Upper lobe of right lung (tissue), 1 donor: ENCODE measurements at regions not wholly inside any gene's neighbourhood (a gene's known extent, or its start where the extent isn't known, plus 50 kb on each side); places are given as distances from the start of the nearest gene placed in this dataset.

ENCODE experiments used
- ATAC-seq: fragments of 200-7000 bp; cut with Tn5 transposase; one replicate; pipeline ENCODE4 v1.9.1; 2020; ENCODE audit warnings: mild to moderate bottlenecking, moderate library complexity
- DNase-seq: peaks from one replicate; pipeline ENCODE4 v3.0.0-alpha.2; 2020
- H3K27ac ChIP-seq: fragments of 200-600 bp; one replicate; pipeline ENCODE4 v1.8.0; 2022
- H3K27me3 ChIP-seq: fragments of 200-600 bp; one replicate; pipeline ENCODE4 v1.8.0; 2022; ENCODE audit warnings: mild to moderate bottlenecking
- H3K36me3 ChIP-seq: fragments of 200-600 bp; one replicate; pipeline ENCODE4 v1.8.0; 2022
- H3K4me1 ChIP-seq: fragments of 200-600 bp; one replicate; pipeline ENCODE4 v1.8.0; 2022
- H3K4me3 ChIP-seq: fragments of 200-600 bp; one replicate; pipeline ENCODE4 v1.8.0; 2022; ENCODE audit warnings: mild to moderate bottlenecking
- H3K9me3 ChIP-seq: fragments of 200-600 bp; one replicate; pipeline ENCODE4 v1.8.0; 2022
- intact Hi-C: fragments of 100-400 bp; cut with DNase I; formaldehyde crosslinking; loops from one replicate; pipeline ENCODE4 v1.11.0; 2022
- TF ChIP-seq, protein P1 (sequence below): fragments of 200-600 bp; IDR thresholded peaks from one replicate; pipeline ENCODE4 v1.8.0; 2022; ENCODE audit warnings: antibody characterized with exemption
- donor health status: DM: no; HTN: yes; CAD: no; lungs with severe emphysema.

DNA sequence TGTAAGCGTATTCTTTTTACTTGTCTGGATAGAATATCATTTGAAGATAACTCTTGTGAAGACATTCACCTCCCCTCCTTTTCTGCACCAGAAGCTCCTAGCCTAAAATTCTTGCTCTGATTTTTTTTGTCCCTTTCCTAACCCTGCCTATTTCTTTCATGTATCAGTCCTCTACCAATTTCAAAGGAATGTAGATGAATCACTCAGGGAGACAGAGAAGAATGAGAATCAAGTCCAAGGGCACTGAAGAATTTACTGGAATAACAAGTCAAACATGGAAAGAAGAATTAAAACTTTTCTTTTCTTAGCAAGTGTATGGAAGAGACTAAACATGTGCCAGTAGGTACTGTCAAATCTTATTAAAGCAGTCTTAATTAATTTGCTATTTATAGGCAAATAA lies 618.7 kb downstream of the DNAH5 start:
- no peak for ATAC-seq
- TF ChIP-seq, protein P1, sequence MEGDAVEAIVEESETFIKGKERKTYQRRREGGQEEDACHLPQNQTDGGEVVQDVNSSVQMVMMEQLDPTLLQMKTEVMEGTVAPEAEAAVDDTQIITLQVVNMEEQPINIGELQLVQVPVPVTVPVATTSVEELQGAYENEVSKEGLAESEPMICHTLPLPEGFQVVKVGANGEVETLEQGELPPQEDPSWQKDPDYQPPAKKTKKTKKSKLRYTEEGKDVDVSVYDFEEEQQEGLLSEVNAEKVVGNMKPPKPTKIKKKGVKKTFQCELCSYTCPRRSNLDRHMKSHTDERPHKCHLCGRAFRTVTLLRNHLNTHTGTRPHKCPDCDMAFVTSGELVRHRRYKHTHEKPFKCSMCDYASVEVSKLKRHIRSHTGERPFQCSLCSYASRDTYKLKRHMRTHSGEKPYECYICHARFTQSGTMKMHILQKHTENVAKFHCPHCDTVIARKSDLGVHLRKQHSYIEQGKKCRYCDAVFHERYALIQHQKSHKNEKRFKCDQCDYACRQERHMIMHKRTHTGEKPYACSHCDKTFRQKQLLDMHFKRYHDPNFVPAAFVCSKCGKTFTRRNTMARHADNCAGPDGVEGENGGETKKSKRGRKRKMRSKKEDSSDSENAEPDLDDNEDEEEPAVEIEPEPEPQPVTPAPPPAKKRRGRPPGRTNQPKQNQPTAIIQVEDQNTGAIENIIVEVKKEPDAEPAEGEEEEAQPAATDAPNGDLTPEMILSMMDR: no peak
- H3K9me3 ChIP-seq: no peaks in the 10 kb centered on the region
- H3K27ac ChIP-seq: no peak overlapping the region
- H3K27me3 ChIP-seq: no peaks in the 10 kb centered on the region
- H3K36me3 ChIP-seq: no peaks in the 10 kb centered on the region
- intact Hi-C loops: no loop called here
- no peaks in the 10 kb centered on the region for H3K4me1 ChIP-seq
- no peak for DNase-seq
- H3K4me3 ChIP-seq: no peak overlapping the region

DNA sequence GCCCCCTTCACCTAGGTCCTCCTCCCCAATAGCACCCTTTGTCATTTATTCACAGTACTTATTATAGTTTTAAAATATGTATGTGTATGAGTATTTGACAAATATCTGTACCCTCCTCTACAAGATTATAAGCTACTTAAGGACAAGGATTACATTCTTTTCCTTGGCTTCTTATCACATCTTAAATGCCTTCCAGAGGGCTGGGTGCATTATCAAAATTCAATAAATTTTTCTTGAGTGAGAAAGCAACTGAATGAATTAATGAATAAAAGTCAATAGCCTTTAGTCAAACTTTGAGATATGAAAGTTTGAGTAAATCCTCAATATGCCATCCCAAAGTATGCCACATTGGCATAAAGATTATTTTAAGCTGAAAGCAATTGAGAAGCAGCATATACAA lies 621.7 kb downstream of the DNAH5 start:
- H3K9me3 ChIP-seq: no peaks in the 10 kb centered on the region
- H3K27ac ChIP-seq: no peak overlapping the region
- no peaks in the 10 kb centered on the region for H3K27me3 ChIP-seq
- intact Hi-C loops: no loop called here
- no peaks in the 10 kb centered on the region for H3K36me3 ChIP-seq
- H3K4me3 ChIP-seq: no peak overlapping the region
- TF ChIP-seq, protein P1: no peak
- DNase-seq (no peak), ATAC-seq (no peak)
- H3K4me1 ChIP-seq: no peaks in the 10 kb centered on the region

DNA sequence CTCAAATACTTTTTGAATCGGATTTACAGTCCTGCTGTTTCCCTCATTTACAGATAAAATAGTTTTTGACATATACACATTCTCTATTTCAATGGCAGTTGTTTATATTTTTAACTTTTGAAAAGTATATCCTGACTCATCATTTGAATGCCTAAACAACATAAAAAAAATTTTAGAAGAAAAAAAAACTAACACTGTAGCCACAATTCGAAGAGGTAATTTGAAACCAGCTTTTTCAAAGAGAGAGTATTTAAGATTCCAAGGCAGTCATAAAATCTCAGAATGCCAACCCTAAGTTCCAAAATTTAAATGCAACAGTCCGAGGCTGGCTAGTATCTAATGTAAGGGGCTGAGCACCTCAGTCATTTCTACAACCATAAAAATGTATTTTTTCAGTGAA lies 626.8 kb downstream of the DNAH5 start:
- no peak overlapping the region for H3K27ac ChIP-seq
- H3K36me3 ChIP-seq: no peaks in the 10 kb centered on the region
- H3K4me1 ChIP-seq: no peaks in the 10 kb centered on the region
- intact Hi-C loops: no loop called here
- no peak overlapping the region for H3K4me3 ChIP-seq
- DNase-seq (no peak), ATAC-seq (no peak)
- TF ChIP-seq, protein P1: no peak
- H3K27me3 ChIP-seq: no peaks in the 10 kb centered on the region
- H3K9me3 ChIP-seq: no peaks in the 10 kb centered on the region

DNA sequence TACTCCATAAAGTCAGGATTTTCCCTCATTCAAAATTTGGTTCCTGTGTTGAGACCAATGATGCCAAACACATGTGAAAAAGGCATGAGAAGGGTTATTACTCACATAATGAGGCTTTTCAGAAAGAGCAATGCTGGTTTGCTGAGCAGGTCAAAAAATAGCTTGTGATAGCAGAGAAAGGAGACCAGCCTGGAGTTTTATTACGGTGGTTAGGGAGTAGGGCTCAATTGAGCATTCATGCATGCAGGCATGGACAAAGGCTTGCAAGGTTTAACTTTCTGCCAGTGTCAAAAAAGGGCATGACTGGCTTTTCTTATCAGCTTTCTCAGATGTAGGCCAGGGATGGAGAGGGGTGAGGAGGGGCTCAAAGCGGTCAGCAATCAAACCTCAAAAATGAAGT lies 628.3 kb downstream of the DNAH5 start:
- no peaks in the 10 kb centered on the region for H3K9me3 ChIP-seq
- no peaks in the 10 kb centered on the region for H3K27me3 ChIP-seq
- TF ChIP-seq, protein P1: no peak
- DNase-seq (no peak), ATAC-seq (no peak)
- no peaks in the 10 kb centered on the region for H3K36me3 ChIP-seq
- intact Hi-C loops: no loop called here
- H3K4me1 ChIP-seq: no peaks in the 10 kb centered on the region
- no peak overlapping the region for H3K27ac ChIP-seq
- H3K4me3 ChIP-seq: no peak overlapping the region

DNA sequence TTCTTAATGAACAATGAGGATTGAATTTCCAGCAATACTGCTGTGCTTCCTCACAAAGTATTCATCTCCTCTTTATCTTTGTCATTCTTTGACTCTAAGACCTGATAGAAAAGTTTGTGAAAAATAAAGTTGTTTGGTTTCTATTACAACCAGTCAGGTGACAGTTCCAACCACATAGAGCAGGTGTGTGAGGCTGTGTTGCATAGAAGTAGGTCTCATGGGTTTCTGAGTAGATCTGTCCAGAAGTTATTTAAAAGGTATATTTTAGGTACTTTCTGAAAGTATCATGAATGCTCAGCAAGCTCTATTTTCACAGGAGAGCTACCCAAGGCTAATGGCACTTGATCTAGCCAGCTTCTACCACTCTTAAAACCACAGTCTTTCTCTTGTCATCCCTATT lies 637.0 kb downstream of the DNAH5 start:
- DNase-seq: no peak
- Histone ChIP-seq H3K27me3 (no peaks in the 10 kb centered on the region), H3K36me3 (no peaks in the 10 kb centered on the region), H3K9me3 (no peaks in the 10 kb centered on the region), H3K4me3 (no peak overlapping the region), H3K4me1 (no peaks in the 10 kb centered on the region), H3K27ac (no peak overlapping the region)
- TF ChIP-seq, protein P1: no peak
- intact Hi-C loops: no loop called here
- no peak for ATAC-seq

DNA sequence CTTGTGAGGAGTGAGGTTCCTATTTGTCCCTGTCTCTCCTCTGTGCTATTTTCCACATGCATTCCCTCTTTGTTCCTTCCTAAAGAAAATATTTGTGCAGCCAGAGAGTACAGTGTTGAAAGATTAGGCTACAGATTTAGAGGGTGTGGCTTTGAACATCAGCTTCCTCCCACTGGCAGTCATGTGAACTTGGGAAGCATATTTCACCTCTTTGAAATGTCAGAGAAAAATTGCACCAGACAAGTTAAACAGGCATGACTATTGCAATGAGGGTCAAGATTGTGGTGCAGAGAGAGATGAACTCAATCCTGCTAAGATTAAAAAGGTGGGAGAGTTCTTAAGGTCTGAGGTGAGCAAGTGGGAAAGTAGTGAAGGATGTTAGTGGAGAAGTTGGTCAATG lies 641.0 kb downstream of the DNAH5 start:
- Histone ChIP-seq H3K4me3 (no peak overlapping the region), H3K9me3 (no peaks in the 10 kb centered on the region), H3K27me3 (no peaks in the 10 kb centered on the region), H3K36me3 (no peaks in the 10 kb centered on the region), H3K4me1 (no peaks in the 10 kb centered on the region), H3K27ac (no peak overlapping the region)
- intact Hi-C loops: no loop called here
- DNase-seq: no peak
- TF ChIP-seq, protein P1: no peak
- ATAC-seq: no peak
